Right lobe of liver (tissue), 4 donors: ENCODE measurements at regions not wholly inside any gene's neighbourhood (a gene's known extent, or its start where the extent isn't known, plus 50 kb on each side); places are given as distances from the start of the nearest gene placed in this dataset.

ENCODE experiments used
- CTCF ChIP-seq, 4 donors: fragments of 200-600 bp in 3 of 4; fragments of 450-650 bp in 1 of 4; IDR thresholded peaks; one replicate each; pipeline versions ENCODE4 v1.5.1 to v1.8.0; 2016 to 2022; ENCODE audit warnings: antibody characterized with exemption in 4 of 4, mild to moderate bottlenecking in 2 of 4
- POLR2A ChIP-seq: fragments of 450-650 bp; IDR thresholded peaks from one replicate; pipeline ENCODE4 v1.6.1; 2017; ENCODE audit warnings: antibody characterized with exemption, mild to moderate bottlenecking
- donor health status: DM: no; HTN: no; CAD: no.
- donor health status: DM: no; HTN: no; CAD: no.
- donor health status: DM: no; HTN: yes; CAD: no.

GRCh38 chr14:42299692-42300091, 693.0 kb downstream of the LRFN5 start:
- TF ChIP-seq CTCF (IDR thresholded peaks at IDR 0.05) (no peak), POLR2A (no peak)
